SH-SY5Y (cell line): ENCODE measurements at regions not wholly inside any gene's neighbourhood (a gene's known extent, or its start where the extent isn't known, plus 50 kb on each side); places are given as distances from the start of the nearest gene placed in this dataset.

Source experiments
- GATA2 ChIP-seq: IDR thresholded peaks from 2 replicates; pipeline ENCODE4 v1.6.1; 2011; ENCODE audit warnings: mild to moderate bottlenecking, low read depth, low read length
- GATA3 ChIP-seq: IDR thresholded peaks from 2 replicates; pipeline ENCODE4 v1.6.1; 2011; ENCODE audit warnings: low read depth, mild to moderate bottlenecking, low read length, moderate library complexity

DNA sequence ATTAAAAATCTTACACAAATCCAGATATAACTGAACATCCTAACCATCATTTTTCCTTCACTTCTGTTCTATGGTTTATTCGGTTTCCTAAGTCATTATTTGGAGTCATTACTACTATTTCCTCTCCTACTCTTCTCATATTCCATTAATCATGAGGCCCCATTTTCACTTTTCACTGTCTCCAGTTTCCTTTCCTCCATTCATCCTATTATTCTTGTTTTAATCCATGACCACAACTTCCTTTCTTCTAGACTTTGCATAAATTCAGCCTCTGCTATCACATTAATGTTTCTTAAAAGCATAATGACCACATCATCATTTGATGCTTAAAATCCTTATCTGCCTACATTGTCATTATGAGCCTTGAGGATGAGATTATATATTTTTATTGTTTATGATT, 555.0 kb upstream of the NDST4 start:
- TF ChIP-seq GATA2 (no peak), GATA3 (no peak)
